ENCODE measurements at regions not wholly inside any gene's neighbourhood (a gene's known extent, or its start where the extent isn't known, plus 50 kb on each side); places are given as distances from the start of the nearest gene placed in this dataset.

DNA sequence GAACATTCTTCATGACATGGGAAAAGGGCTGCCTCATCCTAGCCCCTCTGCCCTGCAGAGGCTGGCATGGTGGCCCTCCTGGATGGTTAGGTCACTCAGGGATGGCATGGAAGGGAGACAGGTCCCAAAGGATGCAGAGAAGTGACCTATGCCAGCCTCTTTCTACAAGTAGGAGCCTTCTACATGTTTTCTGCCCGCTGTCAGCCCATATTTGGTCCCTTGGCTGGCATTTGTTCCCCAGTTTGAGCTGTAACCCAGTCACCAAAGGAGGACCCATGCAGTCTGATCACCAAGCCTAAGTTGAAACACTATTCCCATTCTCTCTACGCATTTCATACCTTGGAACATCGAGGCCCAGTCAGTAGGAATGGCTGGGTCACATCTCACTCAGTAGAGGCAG is 95.4 kb downstream of the PJA1 start:
- DNase-seq (ENCODE audit: low spot score): no peak
- Histone ChIP-seq H2BK12ac (ENCODE audit: low read length) (no peak overlapping the region), H3K79me1 (ENCODE audit: low read depth, low read length) (no peaks in the 10 kb centered on the region), H3K18ac (ENCODE audit: low read length) (no peak overlapping the region), H3K27me3 (ENCODE audit: control insufficient read depth in 3 of 3, insufficient read depth in 3 of 3, low read depth in 1 of 3, low read length in 3 of 3) (peaks cover 0 to 18% (median 0%) of the 10 kb centered on the region in 3 experiments), H3K23ac (ENCODE audit: low read depth, low read length, poor library complexity) (no peak overlapping the region), H3K14ac (ENCODE audit: low read length) (no peak overlapping the region), H2BK120ac (ENCODE audit: low read depth, low read length) (no peak overlapping the region), H2AFZ (ENCODE audit: low read length) (no peak overlapping the region), H2BK5ac (ENCODE audit: low read length) (no peak overlapping the region), H4K91ac (ENCODE audit: low read depth, low read length, poor library complexity) (no peak overlapping the region), H3K9me3 (replicated peaks in 1 of 2; ENCODE audit: control insufficient read depth in 2 of 2, insufficient read depth in 1 of 2, low read depth in 1 of 2, low read length in 2 of 2) (no peaks in the 10 kb centered on the region), H3K4me2 (ENCODE audit: insufficient read depth, low read length, poor library complexity, severe bottlenecking) (no peak overlapping the region), H3K4ac (ENCODE audit: low read length) (no peak overlapping the region), H3K4me1 (ENCODE audit: control insufficient read depth in 2 of 2, insufficient read depth in 1 of 2, low read depth in 1 of 2, low read length in 2 of 2) (peaks cover 5 to 8% of the 10 kb centered on the region in 2 donors), H3K36me3 (replicated peaks in 1 of 2; ENCODE audit: control insufficient read depth in 2 of 2, insufficient read depth in 2 of 2, low read length in 2 of 2) (no peaks in the 10 kb centered on the region), H3K9ac (ENCODE audit: low read depth, low read length, poor library complexity) (no peak overlapping the region), H2AK5ac (ENCODE audit: low read depth, low read length) (no peak overlapping the region), H2BK15ac (ENCODE audit: low read length) (no peak overlapping the region), H4K8ac (ENCODE audit: low read depth, low read length) (no peak overlapping the region), H3K27ac (replicated peaks; ENCODE audit: low read length) (no peak overlapping the region), H3K4me3 (ENCODE audit: low read length in 2 of 2) (no peak overlapping the region)
- no CpG with 5 or more reads among the region's 3 CpGs for WGBS, 2 donors (ENCODE audit: extremely low coverage in 2 of 2, insufficient read length in 2 of 2, insufficient replicate concordance in 1 of 2)

GRCh38 chrX:69069086-69069445 is 96.2 kb downstream of the PJA1 start:
- no peaks in the 10 kb centered on the region for H3K9me3 ChIP-seq (replicated peaks in 1 of 2; ENCODE audit: control insufficient read depth in 2 of 2, insufficient read depth in 1 of 2, low read depth in 1 of 2, low read length in 2 of 2)
- H3K4me2 ChIP-seq (ENCODE audit: insufficient read depth, low read length, poor library complexity, severe bottlenecking): no peak overlapping the region
- H2BK15ac ChIP-seq (ENCODE audit: low read length): no peak overlapping the region
- no peak overlapping the region for H3K4ac ChIP-seq (ENCODE audit: low read length)
- H3K4me1 ChIP-seq (ENCODE audit: control insufficient read depth in 2 of 2, insufficient read depth in 1 of 2, low read depth in 1 of 2, low read length in 2 of 2): peaks cover 5 to 8% of the 10 kb centered on the region in 2 donors
- H2BK120ac ChIP-seq (ENCODE audit: low read depth, low read length): no peak overlapping the region
- H3K79me1 ChIP-seq (ENCODE audit: low read depth, low read length): no peaks in the 10 kb centered on the region
- peaks cover 0 to 18% (median 0%) of the 10 kb centered on the region in 3 experiments for H3K27me3 ChIP-seq (ENCODE audit: control insufficient read depth in 3 of 3, insufficient read depth in 3 of 3, low read depth in 1 of 3, low read length in 3 of 3)
- H3K14ac ChIP-seq (ENCODE audit: low read length): no peak overlapping the region
- H2BK5ac ChIP-seq (ENCODE audit: low read length): no peak overlapping the region
- H3K27ac ChIP-seq (replicated peaks; ENCODE audit: low read length): no peak overlapping the region
- no peak for DNase-seq (ENCODE audit: low spot score)
- no peak overlapping the region for H3K4me3 ChIP-seq (ENCODE audit: low read length in 2 of 2)
- H2AK5ac ChIP-seq (ENCODE audit: low read depth, low read length): peak overlapping the region; percentile 46
- no peak overlapping the region for H4K91ac ChIP-seq (ENCODE audit: low read depth, low read length, poor library complexity)
- H3K36me3 ChIP-seq (replicated peaks in 1 of 2; ENCODE audit: control insufficient read depth in 2 of 2, insufficient read depth in 2 of 2, low read length in 2 of 2): no peaks in the 10 kb centered on the region
- H2AFZ ChIP-seq (ENCODE audit: low read length): no peak overlapping the region
- H2BK12ac ChIP-seq (ENCODE audit: low read length): no peak overlapping the region
- no CpG with 5 or more reads among the region's 4 CpGs for WGBS, 2 donors (ENCODE audit: extremely low coverage in 2 of 2, insufficient read length in 2 of 2, insufficient replicate concordance in 1 of 2)
- H3K18ac ChIP-seq (ENCODE audit: low read length): peak overlapping the region; percentile 38
- H3K9ac ChIP-seq (ENCODE audit: low read depth, low read length, poor library complexity): no peak overlapping the region
- H4K8ac ChIP-seq (ENCODE audit: low read depth, low read length): no peak overlapping the region
- no peak overlapping the region for H3K23ac ChIP-seq (ENCODE audit: low read depth, low read length, poor library complexity)

DNA sequence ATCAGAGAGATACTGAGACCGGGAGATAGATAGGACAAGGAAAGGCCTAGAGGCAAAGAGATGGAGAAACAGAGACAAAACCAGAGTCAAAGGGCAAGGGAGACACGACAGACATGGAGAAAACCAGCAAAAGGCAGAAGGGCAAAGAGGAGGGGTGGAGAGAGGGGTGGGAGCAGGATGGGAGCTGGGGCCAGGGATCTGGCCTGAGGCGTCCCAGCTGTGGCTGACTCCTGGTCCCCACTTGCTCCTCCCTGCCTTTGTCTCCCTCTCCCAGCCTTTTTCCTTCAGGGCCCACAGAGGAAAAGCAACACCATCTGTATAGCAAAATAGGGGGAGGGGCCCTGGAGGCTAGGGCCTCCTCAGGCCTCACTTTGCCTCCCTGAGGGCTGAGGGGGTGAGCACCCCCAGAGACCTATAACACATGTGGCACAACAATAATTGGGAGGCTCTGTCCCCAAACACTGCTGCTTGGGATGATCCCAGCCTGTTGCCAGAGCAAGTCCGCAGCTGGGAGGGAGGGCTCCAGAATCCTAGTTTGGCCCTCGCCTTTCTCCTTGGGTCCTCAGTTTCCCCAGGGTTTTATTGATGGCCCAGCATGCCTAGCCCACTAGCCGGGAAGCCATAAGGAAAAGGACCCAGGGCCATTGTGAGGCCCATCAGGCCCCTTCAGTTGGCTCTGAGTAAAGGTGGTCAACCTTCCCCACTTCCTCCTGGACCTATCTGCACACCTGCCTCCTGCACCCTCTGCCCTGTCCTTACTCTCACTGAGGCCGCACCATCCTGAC is 96.8 kb downstream of the PJA1 start:
- H3K9ac ChIP-seq (ENCODE audit: low read depth, low read length, poor library complexity): no peak overlapping the region
- H3K27ac ChIP-seq (replicated peaks; ENCODE audit: low read length): no peak overlapping the region
- H3K14ac ChIP-seq (ENCODE audit: low read length): no peak overlapping the region
- no peaks in the 10 kb centered on the region for H3K9me3 ChIP-seq (replicated peaks in 1 of 2; ENCODE audit: control insufficient read depth in 2 of 2, insufficient read depth in 1 of 2, low read depth in 1 of 2, low read length in 2 of 2)
- peaks cover 0 to 22% (median 0%) of the 10 kb centered on the region in 3 experiments for H3K27me3 ChIP-seq (ENCODE audit: control insufficient read depth in 3 of 3, insufficient read depth in 3 of 3, low read depth in 1 of 3, low read length in 3 of 3)
- H4K8ac ChIP-seq (ENCODE audit: low read depth, low read length): no peak overlapping the region
- H3K4me1 ChIP-seq (ENCODE audit: control insufficient read depth in 2 of 2, insufficient read depth in 1 of 2, low read depth in 1 of 2, low read length in 2 of 2): peaks cover 5 to 8% of the 10 kb centered on the region in 2 donors
- H2BK15ac ChIP-seq (ENCODE audit: low read length): no peak overlapping the region
- H2BK120ac ChIP-seq (ENCODE audit: low read depth, low read length): no peak overlapping the region
- no CpG with 5 or more reads among the region's 7 CpGs for WGBS, 2 donors (ENCODE audit: extremely low coverage in 2 of 2, insufficient read length in 2 of 2, insufficient replicate concordance in 1 of 2)
- no peak overlapping the region for H2BK5ac ChIP-seq (ENCODE audit: low read length)
- peak overlapping the region; percentile 38 for H3K18ac ChIP-seq (ENCODE audit: low read length)
- no peak overlapping the region for H3K4me2 ChIP-seq (ENCODE audit: insufficient read depth, low read length, poor library complexity, severe bottlenecking)
- H4K91ac ChIP-seq (ENCODE audit: low read depth, low read length, poor library complexity): no peak overlapping the region
- H3K79me1 ChIP-seq (ENCODE audit: low read depth, low read length): no peaks in the 10 kb centered on the region
- no peak overlapping the region for H3K23ac ChIP-seq (ENCODE audit: low read depth, low read length, poor library complexity)
- no peak for DNase-seq (ENCODE audit: low spot score)
- no peaks in the 10 kb centered on the region for H3K36me3 ChIP-seq (replicated peaks in 1 of 2; ENCODE audit: control insufficient read depth in 2 of 2, insufficient read depth in 2 of 2, low read length in 2 of 2)
- no peak overlapping the region for H3K4me3 ChIP-seq (ENCODE audit: low read length in 2 of 2)
- peak overlapping the region; percentile 46 for H2AK5ac ChIP-seq (ENCODE audit: low read depth, low read length)
- H2AFZ ChIP-seq (ENCODE audit: low read length): no peak overlapping the region
- H2BK12ac ChIP-seq (ENCODE audit: low read length): no peak overlapping the region
- no peak overlapping the region for H3K4ac ChIP-seq (ENCODE audit: low read length)

- H3K23ac ChIP-seq (ENCODE audit: low read depth, low read length, poor library complexity): no peak overlapping the region
- no peak overlapping the region for H3K4me3 ChIP-seq (ENCODE audit: low read length in 2 of 2)
- H3K9ac ChIP-seq (ENCODE audit: low read depth, low read length, poor library complexity): no peak overlapping the region
- no peak overlapping the region for H3K4me2 ChIP-seq (ENCODE audit: insufficient read depth, low read length, poor library complexity, severe bottlenecking)
- no peak overlapping the region for H4K8ac ChIP-seq (ENCODE audit: low read depth, low read length)
- no peak overlapping the region for H2AFZ ChIP-seq (ENCODE audit: low read length)
- H2BK5ac ChIP-seq (ENCODE audit: low read length): no peak overlapping the region
- H4K91ac ChIP-seq (ENCODE audit: low read depth, low read length, poor library complexity): no peak overlapping the region
- WGBS, 2 donors (ENCODE audit: extremely low coverage in 2 of 2, insufficient read length in 2 of 2, insufficient replicate concordance in 1 of 2): no CpG with 5 or more reads among the region's 2 CpGs
- no peak overlapping the region for H3K18ac ChIP-seq (ENCODE audit: low read length)
- H3K27me3 ChIP-seq (ENCODE audit: control insufficient read depth in 3 of 3, insufficient read depth in 3 of 3, low read depth in 1 of 3, low read length in 3 of 3): peaks cover 0 to 26% (median 0%) of the 10 kb centered on the region in 3 experiments
- no peak overlapping the region for H2BK120ac ChIP-seq (ENCODE audit: low read depth, low read length)
- no peak overlapping the region for H2BK12ac ChIP-seq (ENCODE audit: low read length)
- H2BK15ac ChIP-seq (ENCODE audit: low read length): no peak overlapping the region
- H3K14ac ChIP-seq (ENCODE audit: low read length): no peak overlapping the region
- H3K9me3 ChIP-seq (replicated peaks in 1 of 2; ENCODE audit: control insufficient read depth in 2 of 2, insufficient read depth in 1 of 2, low read depth in 1 of 2, low read length in 2 of 2): no peaks in the 10 kb centered on the region
- peaks cover 5 to 8% of the 10 kb centered on the region in 2 donors for H3K4me1 ChIP-seq (ENCODE audit: control insufficient read depth in 2 of 2, insufficient read depth in 1 of 2, low read depth in 1 of 2, low read length in 2 of 2)
- H2AK5ac ChIP-seq (ENCODE audit: low read depth, low read length): no peak overlapping the region
- DNase-seq (ENCODE audit: low spot score): no peak
- H3K4ac ChIP-seq (ENCODE audit: low read length): no peak overlapping the region
- no peaks in the 10 kb centered on the region for H3K79me1 ChIP-seq (ENCODE audit: low read depth, low read length)
- H3K27ac ChIP-seq (replicated peaks; ENCODE audit: low read length): no peak overlapping the region
- H3K36me3 ChIP-seq (replicated peaks in 1 of 2; ENCODE audit: control insufficient read depth in 2 of 2, insufficient read depth in 2 of 2, low read length in 2 of 2): no peaks in the 10 kb centered on the region
Measured at GRCh38 chrX:69067841-69068240, 97.4 kb downstream of the PJA1 start.

Measured in neuronal stem cell (in vitro differentiated cells).